ENCODE measurements at regions not wholly inside any gene's neighbourhood (a gene's known extent, or its start where the extent isn't known, plus 50 kb on each side); places are given as distances from the start of the nearest gene placed in this dataset.

DNA sequence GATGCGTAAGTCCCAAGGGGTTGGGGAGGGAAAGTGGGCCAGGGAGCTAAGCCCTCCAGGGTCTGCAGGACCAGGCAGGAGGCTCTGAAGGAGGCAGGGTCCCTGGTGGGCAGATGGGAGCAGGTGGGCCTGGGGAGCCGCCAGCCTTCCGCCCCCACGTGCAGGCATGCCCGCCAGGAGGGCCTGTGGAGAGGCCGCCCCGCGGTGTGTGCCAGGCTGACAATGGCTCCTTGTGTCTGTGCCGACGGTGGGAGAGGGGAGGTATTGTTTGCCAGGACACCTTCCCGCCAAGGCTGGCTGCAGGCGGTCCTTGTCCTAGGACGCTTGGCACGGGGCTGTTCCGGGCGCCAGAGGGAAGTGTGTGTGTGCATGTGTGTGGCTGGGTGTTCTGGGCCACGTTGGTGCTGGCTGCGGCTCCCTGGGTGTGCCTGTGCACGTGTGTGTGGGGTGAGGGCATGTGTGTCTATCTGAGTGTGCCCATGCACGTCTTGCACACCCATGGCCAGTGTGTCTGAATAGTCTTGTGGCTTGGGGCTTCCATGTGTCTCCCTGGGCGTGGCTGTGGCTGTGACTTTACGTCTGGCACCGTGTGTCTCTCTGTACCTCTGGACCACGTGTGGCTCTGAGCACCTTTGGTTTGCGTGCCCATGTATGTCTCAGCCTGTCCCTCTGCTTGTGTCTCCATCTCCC lies 153.0 kb downstream of the CEBPB start:
- TF ChIP-seq, protein P1, sequence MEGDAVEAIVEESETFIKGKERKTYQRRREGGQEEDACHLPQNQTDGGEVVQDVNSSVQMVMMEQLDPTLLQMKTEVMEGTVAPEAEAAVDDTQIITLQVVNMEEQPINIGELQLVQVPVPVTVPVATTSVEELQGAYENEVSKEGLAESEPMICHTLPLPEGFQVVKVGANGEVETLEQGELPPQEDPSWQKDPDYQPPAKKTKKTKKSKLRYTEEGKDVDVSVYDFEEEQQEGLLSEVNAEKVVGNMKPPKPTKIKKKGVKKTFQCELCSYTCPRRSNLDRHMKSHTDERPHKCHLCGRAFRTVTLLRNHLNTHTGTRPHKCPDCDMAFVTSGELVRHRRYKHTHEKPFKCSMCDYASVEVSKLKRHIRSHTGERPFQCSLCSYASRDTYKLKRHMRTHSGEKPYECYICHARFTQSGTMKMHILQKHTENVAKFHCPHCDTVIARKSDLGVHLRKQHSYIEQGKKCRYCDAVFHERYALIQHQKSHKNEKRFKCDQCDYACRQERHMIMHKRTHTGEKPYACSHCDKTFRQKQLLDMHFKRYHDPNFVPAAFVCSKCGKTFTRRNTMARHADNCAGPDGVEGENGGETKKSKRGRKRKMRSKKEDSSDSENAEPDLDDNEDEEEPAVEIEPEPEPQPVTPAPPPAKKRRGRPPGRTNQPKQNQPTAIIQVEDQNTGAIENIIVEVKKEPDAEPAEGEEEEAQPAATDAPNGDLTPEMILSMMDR (IDR thresholded peaks at IDR 0.05), result no peak

DNA sequence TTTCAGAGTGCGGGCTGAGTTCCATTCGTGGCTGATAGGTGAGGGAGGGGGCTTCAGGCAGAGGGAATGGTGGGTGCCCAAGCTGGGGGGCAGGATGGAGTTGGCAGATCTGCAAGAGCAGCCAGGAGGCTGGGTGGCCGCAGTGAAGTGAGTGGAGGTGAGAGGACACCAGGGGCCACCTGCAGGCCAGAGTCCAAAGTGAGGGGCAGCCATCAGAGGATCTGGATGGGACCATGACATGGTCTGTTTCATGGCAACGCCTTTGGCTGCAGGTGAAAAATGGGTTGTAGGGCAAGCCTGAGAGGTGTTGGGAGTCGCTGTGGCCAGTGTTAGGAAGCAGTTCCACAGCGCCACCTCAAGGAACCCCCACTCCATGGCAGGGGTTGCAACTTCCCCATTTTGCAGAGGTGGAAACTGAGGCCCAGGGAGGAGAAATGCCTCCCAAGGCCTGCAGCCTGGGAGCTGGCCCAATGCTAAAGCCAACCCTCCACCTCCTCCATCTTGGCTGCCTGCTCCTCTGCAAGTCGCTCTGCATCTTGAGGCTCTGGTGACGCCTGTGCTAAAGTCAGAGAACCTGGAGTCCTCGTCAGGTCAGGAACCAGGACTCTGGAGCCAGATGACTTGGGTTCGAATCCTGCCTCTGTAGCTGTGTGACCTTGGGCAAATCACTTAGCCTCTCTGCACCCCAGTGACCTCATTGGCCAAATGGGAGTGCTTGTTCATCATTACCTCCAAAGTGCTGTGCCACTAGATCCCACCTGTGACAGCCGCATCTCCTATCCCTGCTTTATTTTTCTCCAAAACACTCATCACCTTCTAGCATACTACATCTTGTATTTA lies 153.8 kb downstream of the CEBPB start:
- TF ChIP-seq, protein P1 (IDR thresholded peaks at IDR 0.05), result no peak

DNA sequence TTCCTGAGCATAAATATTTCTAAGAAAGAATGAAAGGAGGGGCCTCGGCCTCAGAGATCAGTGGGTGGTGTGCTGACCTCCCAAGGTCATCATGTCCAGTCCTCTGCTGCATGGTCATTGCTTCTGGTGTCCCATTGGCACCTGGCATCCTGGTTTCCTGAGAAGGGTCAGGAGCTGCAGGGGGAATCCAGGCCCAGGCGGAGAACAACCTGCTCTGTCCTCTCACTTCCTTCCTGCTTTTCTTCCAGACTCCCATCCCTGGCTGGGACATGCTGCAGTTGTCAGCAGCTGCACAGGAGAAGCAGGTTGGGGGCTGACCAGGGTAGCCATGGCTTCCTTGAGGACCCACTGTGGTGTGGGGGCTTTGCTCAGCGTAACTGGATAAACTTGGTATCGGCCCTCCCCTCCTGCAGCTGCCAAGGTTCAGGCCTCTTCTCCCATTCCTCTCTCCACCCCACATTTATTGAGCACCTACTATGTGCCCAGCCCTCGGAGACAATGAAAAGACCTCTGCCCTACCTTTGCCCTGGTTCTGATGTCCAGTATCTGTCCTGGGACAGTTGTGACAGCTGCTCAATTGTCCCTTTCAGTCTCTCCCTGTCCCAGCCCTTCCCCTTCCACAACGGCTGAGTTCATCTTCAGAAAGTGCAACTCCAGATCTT lies 155.2 kb downstream of the CEBPB start:
- TF ChIP-seq, protein P1 (IDR thresholded peaks at IDR 0.05), result no peak

DNA sequence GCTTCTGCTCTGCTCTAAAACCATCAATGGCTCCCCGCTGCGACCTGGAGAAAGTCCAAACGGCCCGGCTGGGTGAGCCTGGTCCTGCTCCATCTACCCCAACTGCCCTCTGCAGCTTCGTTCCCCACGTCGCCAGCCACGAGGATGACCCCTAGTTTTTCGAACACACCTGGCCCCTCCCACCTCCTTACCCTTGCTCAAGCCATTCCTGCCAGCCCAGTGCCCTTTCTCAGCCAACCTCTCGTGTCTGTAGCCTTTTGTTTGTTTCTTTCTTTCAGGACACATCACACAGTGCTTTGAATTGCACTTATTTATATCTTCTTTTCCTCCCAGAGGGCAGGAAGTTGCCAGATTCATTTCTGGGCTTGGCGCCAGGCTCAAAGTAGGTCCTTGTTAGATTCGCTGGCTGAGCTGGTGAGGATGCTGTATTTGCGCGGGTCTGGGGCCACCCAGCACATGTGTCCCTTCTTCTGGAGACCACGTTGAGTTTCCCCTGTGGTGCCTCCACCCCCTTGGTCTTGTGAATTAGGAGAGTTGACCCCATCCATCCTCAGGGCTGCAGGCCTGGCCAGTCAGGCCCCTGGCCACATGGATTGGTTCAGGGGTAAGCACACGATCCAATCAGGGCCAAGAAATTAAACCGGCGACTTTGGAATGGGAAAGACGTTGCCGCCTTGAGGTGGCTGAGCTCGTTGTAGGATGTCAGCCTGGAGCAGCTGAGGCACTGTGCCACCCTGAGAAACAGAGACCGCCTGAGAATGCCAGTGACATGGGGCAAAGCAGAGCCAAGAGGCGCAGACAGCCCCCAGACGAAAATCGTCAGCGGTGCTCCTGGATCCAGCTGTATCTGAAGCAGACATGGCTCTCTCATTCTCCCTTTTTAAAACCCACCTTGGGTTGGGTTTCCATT lies 156.0 kb downstream of the CEBPB start:
- TF ChIP-seq, protein P1 (IDR thresholded peaks at IDR 0.05), result no peak

DNA sequence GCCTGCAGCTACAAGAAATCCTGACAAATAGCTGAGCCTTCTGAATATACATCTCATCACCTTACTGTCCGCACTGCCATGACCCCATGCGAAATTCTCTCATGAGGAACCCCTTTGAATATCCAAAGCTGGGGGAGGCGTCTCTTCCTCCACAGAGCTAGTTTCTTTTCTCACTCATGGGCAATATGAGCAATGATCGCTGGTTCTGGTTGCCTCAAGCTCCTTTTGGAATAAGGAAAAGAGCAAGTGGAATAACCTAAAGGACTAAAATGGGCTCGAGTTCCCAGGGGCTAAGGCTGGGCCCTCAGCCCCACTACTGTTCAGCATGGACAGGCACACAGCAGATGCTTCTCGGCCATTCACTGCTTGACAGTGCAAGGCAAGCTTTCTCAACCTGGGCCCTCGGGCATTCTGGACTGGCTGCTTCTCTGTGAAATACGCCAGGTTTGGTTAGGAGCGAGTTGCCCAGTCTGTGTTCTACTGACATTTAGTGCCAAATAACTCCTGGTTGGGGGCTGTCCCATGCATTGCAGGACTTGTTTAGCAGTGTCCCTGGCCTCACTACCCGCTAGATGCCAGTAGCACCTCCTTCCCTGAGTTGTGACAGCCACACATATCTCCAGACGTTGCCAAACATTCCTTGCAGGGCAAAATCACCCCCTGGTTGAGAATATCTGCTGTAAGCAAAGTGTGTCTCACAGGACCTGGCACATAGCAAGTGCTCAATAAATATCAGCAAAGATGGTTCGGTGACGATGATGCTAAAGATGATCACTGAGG lies 156.8 kb downstream of the CEBPB start:
- TF ChIP-seq, protein P1 (IDR thresholded peaks at IDR 0.05), result no peak

DNA sequence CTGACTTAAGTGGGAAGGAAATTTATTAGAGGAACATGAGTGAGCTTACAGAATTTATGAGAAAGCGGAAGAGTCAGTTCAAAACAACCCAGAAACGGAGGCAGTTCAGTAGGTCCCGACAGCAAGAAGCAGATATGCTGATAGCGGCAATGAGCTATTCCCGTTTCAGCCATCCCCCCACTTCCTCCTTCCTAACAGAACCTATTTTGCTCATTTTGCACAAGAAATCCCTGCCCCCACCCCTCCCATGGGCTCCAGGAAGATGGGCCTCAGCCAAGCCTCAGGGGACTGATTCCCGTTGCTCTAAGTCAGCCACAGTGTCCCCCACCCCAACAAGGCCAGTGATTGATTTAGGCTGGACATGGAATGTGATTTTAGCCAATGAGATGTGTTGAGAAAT lies 157.5 kb downstream of the CEBPB start:
- TF ChIP-seq, protein P1 (IDR thresholded peaks at IDR 0.05), result no peak

All from LNCAP (cell line).